GM19351 (cell line): ENCODE measurements at regions not wholly inside any gene's neighbourhood (a gene's known extent, or its start where the extent isn't known, plus 50 kb on each side); places are given as distances from the start of the nearest gene placed in this dataset.

ENCODE experiments used
- ATAC-seq: cut with Tn5 transposase; IDR thresholded peaks from one replicate; pipeline ENCODE4 v1.9.1; 2021; ENCODE audit warnings: mild to moderate bottlenecking, moderate library complexity; ENCODE audit not compliant: unreplicated experiment

GRCh38 chr1:164951508-164951907, 392.5 kb downstream of the PBX1 start:
- ATAC-seq, result no peak

DNA sequence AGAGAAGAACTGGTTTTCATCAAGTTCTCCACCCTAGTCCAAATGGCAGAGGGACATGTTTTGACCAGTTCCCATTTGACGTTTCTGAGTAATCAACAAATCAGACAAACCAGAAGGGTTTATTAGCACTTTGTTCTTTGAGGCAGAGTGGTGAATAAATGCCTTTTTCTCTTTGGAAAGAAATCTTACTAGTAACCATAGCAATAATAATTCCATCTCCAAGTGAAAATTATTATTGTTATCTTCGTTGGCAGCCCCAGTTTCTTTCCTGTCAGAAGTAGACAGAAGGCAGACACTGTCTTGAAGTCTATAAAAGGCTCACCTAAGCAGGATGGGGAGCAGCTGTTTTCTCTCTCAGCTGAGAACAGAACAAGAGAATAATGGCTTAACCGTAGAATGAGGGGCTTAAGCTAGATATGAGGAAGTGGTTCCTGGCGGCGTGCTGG, 391.6 kb downstream of the PBX1 start:
- no peak for ATAC-seq

- ATAC-seq, result no peak
Observed at GRCh38 chr1:164949771-164950471, 390.9 kb downstream of the PBX1 start.

DNA sequence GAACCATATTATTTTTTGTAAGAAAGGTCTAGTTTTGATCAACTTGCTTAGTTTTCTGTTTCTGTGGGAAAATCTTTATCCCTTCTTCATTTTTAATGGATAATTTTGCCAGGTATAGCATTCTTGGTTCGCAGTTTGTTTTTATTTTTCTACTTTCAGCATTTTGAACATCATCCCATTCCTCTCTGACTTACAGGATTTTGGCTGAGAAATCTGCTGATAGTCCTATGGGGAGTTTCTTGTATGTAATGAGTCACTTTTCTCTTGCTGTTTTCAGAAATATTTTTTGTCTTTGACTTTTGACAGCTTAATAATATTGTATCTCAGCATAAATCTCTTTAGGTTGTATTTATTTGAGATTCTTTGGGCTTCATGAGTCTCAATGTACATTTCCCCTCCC, 389.1 kb downstream of the PBX1 start:
- ATAC-seq, result no peak

DNA sequence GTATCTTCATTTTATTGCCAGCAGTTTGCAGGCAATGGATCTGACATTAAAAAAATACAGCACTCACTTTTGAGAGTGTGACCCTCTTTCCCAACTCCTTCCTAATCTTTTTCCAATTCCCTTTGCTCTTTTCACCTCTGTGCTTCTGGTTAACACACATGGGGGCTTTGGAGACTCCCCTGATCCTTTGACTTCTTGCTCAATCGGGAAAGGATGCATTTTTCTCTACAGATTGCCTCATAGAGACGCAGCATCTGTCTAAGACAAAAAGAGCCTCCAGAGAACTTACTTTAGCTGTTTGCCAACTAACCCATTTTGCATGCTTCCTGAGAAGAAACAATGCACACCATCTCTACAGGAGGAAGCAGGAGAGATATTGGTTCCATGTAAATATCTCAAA, 378.3 kb downstream of the PBX1 start:
- ATAC-seq, result no peak

DNA sequence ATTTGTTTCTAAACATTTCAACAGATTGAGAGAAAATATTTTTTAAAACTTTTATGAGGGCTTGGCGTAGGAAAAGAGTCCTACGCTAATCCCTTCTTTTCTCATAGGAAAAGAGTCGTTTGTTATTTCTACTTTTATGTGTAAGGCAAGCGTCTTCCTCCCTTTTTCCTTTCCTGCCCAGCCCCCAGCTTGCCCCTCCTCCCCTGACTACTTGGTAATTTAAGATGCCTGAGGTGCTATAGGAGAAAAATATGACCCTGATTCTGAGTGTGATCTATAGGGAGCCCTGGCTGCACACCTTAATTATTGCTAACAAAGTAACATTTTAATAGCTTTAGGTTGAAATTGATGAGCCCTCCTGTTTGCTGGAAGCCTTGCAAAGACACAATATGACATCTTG, 373.6 kb downstream of the PBX1 start:
- no peak for ATAC-seq

- no peak for ATAC-seq
Observed at GRCh38 chr1:164930833-164931232, 371.8 kb downstream of the PBX1 start.

GRCh38 chr1:164930241-164930640, 371.3 kb downstream of the PBX1 start:
- no peak for ATAC-seq

DNA sequence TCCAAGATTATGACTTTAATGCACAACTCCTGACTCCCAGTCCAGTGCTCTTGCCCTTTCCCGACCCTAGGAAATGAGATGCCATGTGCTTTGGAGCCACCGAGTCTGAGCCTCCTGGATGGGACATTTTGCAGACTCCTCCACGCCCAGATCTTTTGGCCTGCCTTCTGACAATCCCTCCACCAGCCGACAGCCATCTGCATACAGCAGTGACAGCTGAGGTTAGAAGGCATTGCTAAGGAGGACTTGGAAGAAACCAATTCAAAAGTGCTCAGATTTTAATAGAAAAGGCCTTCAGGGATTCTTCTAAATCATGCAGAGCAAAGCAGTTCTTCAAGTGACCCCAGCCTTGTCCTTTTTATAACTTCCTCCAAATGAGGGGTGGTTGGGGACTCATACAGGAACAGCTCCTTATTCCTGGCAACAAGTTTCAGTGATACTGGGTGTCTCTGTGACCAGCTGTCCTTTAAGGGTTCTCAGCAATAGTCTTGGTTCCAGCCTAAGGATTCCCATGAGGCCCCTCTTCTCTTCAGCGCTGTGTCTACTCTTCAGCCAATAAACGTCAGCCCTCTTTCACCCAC, 369.3 kb downstream of the PBX1 start:
- ATAC-seq, result no peak

GRCh38 chr1:164926107-164926506, 367.1 kb downstream of the PBX1 start:
- ATAC-seq, result no peak

- no peak for ATAC-seq
Observed at GRCh38 chr1:164922585-164922984, 363.6 kb downstream of the PBX1 start.

DNA sequence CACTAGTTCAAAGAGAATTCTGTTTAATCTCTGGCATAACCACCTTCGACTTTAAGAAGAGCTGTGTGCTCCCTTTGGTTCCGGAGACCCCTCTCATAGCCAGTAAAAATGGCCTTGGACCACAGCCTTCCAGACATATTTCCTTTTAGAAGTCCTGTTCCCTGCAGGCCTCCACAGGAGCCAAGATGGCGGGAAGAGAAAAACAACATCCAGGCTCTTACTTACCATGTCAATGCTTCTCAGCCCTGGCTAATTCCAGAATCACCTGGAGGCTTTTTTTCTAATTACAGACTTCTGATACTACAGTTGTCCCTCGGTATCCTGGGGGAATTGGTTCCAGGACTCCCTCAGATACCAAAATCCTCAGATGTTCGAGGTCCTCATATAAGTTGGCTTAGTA, 362.5 kb downstream of the PBX1 start:
- ATAC-seq, result no peak

DNA sequence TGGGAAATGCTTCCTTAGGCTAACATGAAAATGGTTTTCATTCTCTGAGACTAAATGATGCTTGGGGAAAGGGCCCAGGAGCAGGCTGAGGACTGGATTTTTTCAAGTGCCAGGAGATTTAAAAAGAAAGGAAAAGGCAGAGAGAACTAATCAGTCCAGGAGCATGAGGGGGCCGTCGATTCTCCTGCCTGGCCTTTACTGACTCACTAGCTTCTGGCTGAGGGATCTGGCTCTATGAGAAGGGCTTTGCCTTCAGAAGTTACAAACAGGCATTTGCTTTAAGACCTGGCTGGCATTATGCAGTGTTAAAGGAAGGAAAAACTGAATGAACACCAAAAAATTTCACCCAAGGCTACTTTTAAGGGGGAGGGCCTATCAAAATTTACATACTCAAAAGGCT, 359.2 kb downstream of the PBX1 start:
- ATAC-seq, result no peak

DNA sequence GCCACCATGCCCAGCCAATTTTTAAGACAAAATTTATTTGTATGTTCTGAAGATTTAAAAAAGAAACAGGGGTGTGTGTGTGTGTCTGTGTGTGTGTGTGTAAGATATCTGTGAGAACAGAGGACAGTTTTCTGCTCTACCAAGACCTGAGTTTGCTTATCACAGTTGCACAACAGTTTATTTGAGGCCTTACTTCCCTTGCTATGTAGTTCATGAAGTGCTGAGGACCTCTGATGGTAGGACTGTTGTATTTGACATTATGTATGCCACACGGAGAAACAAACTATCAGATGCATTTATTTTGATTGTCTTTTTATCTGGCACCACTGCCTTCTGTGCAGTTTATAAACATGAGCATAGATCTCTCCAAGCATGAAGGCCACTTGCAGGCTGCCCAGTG, 355.2 kb downstream of the PBX1 start:
- no peak for ATAC-seq

DNA sequence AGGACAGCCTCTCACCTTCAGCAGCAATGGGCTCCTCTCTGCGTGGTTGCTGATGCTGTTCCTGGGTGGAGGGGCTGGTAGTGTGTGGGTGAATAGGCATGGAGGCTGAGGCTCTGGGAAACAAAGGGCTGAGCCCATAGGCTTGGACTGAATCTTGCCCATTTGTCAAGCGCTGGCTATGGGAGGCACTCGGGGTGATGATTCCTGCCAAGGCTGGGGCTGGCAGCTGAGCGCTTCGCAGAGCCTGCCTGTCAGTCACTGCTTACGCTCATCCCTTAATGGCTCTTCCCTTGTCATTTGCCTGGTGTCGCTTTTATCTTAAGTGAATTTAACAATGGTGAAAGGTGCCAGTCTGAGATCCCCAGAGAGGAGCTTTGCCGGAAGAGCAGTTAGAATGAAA, 353.3 kb downstream of the PBX1 start:
- no peak for ATAC-seq

DNA sequence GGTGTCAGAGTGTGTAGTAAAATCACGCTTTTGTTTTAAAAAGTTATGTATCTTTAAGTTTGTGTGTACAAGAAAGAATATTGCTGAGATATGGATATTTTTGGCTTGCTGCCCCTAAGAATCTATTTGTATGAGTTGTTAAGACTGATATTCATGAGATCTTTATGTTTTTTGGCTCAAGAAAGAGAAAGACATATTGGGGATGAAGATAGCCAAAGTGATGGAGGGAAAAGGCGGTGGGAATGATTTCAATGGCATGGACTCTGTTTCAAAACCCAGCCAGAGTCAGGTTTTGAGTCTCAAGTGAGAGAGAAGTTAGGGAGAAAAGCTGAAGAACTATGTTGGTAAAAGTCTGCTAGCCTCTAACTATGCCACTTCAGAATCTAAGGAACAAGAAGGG, 351.7 kb downstream of the PBX1 start:
- no peak for ATAC-seq

DNA sequence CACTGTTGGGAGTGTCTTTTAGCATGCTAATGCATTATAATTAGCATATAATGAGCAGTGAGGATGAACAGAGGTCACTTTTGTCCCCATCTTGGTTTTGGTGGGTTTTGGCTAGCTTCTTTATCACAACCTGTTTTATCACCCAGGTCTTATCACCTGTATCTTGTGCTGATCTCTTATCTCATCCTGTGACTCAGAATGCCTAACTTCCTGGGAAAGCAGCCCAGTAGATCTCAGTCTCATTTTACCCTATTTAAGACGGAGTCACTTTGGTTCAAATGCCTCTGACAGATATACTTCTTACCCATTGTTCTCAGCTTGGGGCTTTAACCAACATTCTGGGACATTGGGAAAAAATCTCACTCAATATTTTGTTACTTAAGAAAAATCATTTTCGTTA, 348.7 kb downstream of the PBX1 start:
- no peak for ATAC-seq

GRCh38 chr1:164905869-164906268, 346.9 kb downstream of the PBX1 start:
- ATAC-seq, result no peak

- no peak for ATAC-seq
Observed at GRCh38 chr1:164902491-164902890, 343.5 kb downstream of the PBX1 start.
